RWPE1 (cell line): ENCODE measurements at regions not wholly inside any gene's neighbourhood (a gene's known extent, or its start where the extent isn't known, plus 50 kb on each side); places are given as distances from the start of the nearest gene placed in this dataset.

Experiments
- CTCF ChIA-PET: fragments of 350-600 bp; sonication (Branson Sonifier 250); formaldehyde crosslinking; extraction: SDS; loops from one replicate; lab custom pipeline; 2021; lab: Yijun Ruan, JAX
- POLR2A ChIA-PET: fragments of 400-600 bp; formaldehyde crosslinking; extraction: SDS; loops from one replicate; lab custom pipeline; 2020; ENCODE audit warnings: antibody characterized with exemption; ENCODE audit not compliant: low non-redundant PET; lab: Yijun Ruan, JAX
- DNase-seq: peaks from one replicate; pipeline ENCODE4 v3.0.0; 2012; ENCODE audit warnings: low spot score
- H3K27ac ChIP-seq: fragments of 450-650 bp; 2 replicates; pipeline ENCODE4 v1.5.1; 2017
- CTCF ChIP-seq: fragments of 450-650 bp; conservative IDR thresholded peaks from 2 replicates; pipeline ENCODE4 v1.5.1; 2017; ENCODE audit warnings: low read depth, mild to moderate bottlenecking

DNA sequence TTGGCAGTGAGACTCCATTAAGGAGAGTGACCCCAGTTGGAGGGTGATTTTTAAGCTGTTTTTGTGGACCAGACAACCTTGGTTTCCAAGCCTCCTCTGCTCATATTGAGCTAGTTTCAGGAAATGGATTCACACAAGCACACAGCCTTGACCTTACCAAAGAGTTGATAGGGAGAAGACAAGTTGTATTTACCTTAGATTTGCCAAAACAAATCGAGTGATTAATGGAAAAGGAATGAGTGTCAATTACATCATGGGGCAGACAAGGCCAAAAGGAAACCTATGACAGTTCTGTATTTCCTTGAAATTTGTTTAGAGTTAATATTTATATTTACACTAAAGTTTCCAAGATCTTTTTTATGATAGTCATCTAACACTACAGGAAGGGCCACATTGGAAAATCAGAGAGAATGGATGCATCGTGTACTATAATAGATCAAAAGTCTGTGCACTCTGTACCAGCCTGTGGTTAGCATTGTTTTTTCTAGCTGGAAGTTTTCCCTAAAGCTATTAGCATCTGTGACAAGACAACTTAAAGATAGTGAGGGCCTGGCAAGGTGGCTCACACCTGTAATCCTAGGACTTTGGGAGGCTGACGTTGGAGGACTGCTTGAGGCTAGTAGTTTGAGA, 86.0 kb upstream of the FER start:
- no peak overlapping the region for H3K27ac ChIP-seq
- ChIA-PET POLR2A (no interaction called here), CTCF (interaction anchor here (0.5 to 2.1 kb wide), 4 partner anchors 8 to 68 kb away, joined by 3 to 11 read pairs (median 4); no protein-coding TSS in a partner anchor)
- peak; percentile 80 for DNase-seq
- TF ChIP-seq CTCF, result no peak

GRCh38 chr5:108661024-108661423, 86.7 kb upstream of the FER start:
- H3K27ac ChIP-seq, result no peak overlapping the region
- ChIA-PET CTCF (interaction anchor here (0.5 to 2.1 kb wide), 2 partner anchors 18 to 69 kb away, joined by 3 to 11 read pairs; no protein-coding TSS in a partner anchor), POLR2A (no interaction called here)
- no peak for TF ChIP-seq CTCF
- no peak for DNase-seq

GRCh38 chr5:108660291-108660690, 87.4 kb upstream of the FER start:
- no peak overlapping the region for H3K27ac ChIP-seq
- no peak for TF ChIP-seq CTCF
- ChIA-PET POLR2A (no interaction called here), CTCF (no interaction called here)
- DNase-seq, result no peak

- ChIA-PET POLR2A (no interaction called here), CTCF (no interaction called here)
- no peak for TF ChIP-seq CTCF
- DNase-seq, result no peak
- no peak overlapping the region for H3K27ac ChIP-seq
These were observed 88.2 kb upstream of the FER start for GRCh38 chr5:108659531-108659930.

- no peak for TF ChIP-seq CTCF
- peak; percentile 91 for DNase-seq
- ChIA-PET CTCF (interaction anchor here (0.6 to 2.6 kb wide), 7 partner anchors 12 to 811 kb away, joined by 3 to 13 read pairs (median 4); no protein-coding TSS in a partner anchor), POLR2A (interaction anchor here (0.6 kb wide), 1 partner anchor 942 kb away, joined by 3 read pairs; no protein-coding TSS in a partner anchor)
- no peak overlapping the region for H3K27ac ChIP-seq
These were observed 91.8 kb upstream of the FER start for GRCh38 chr5:108655750-108656450.

GRCh38 chr5:108654051-108654450, 93.6 kb upstream of the FER start:
- POLR2A ChIA-PET, result interaction anchor here (1.0 kb wide), 1 partner anchor 756 kb away, joined by 5 read pairs; no protein-coding TSS in a partner anchor
- peak; percentile 68 for DNase-seq
- TF ChIP-seq CTCF, result no peak
- CTCF ChIA-PET, result interaction anchor here (0.6 to 1.1 kb wide), 2 partner anchors 8 to 11 kb away, joined by 3 to 4 read pairs; no protein-coding TSS in a partner anchor
- H3K27ac ChIP-seq, result no peak overlapping the region
